SK-MEL-5 (cell line): ENCODE measurements at regions not wholly inside any gene's neighbourhood (a gene's known extent, or its start where the extent isn't known, plus 50 kb on each side); places are given as distances from the start of the nearest gene placed in this dataset.
A peak's percentile ranks its signal among the peaks of the same experiment; 100 is the strongest.

Experiments
- DNase-seq: peaks from one replicate; pipeline ENCODE4 v3.0.0-alpha.2; 2016; ENCODE audit warnings: low read depth, low spot score
- in situ Hi-C: cut with HindIII; loops from 2 replicates; pipeline ENCODE4 v1.10.0; 2016; ENCODE audit warnings: low sequenced_read_pairs, high pct_unique_total_duplicates, low pct_unique_long_range_greater_than_20kb

DNA sequence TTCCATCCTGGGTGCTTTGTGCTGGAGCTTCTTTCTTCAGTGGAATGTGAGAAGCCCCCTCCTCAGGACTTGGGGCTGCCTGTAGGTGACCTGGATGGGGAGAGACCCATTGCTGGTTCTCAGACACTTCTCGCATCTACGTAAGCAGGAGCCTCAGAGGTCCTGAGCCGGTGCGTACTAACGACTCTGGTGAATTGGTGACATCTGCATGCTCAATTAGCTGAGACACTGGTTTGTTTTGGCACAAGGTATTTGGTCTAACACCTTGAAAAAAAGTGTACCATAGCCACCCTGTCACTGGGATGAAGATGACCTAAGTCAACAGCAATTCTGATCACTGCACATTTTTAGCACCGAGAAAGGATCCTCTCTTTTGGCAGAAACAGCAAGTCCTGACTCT is 57.7 kb downstream of the LRRC30 start:
- in situ Hi-C loops: no loop called here

DNA sequence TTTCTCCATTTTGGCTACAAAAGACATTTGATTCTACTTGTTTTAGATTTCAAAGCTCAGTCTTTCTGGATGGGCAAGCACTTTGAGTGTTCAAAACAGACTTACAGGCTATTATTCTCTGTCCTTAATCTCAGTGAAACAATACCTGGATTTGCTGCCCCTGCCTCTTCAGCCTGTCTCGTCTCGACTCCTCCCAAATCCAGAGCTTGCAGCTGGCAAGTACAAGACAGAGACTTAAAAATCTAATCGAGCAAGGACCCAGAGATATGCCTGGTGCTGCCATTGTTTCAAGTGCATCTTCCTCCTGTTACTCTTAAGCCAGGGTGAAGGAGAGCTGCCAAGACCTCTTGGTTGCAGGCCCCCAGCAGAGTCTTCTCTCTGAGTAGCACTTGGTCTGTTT is 59.2 kb downstream of the LRRC30 start:
- in situ Hi-C loops: no loop called here

More for the DNA sequence above, 57.7 kb downstream of the LRRC30 start:
- DNase-seq: no peak

DNA sequence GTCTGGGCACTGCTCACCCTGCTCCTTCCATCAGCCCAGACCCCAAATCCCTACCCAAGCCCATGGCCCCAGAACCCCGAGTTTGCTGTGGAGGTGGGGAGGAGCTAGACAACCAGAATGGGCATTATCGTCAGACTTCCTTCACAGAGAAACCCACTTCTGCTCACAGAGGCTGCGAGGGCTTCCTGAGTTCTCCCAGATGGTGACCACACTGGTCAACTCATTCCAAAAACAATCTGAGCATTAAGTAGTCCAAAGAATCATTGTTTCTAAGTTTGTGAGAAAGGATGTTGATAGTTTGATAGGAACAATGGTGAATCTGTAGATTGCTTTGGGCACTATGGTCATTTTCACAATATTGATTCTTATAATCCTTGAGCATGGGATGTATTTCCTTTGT is 60.2 kb downstream of the LRRC30 start:
- in situ Hi-C loops: no loop called here
- DNase-seq: no peak

More for the DNA sequence above, 59.2 kb downstream of the LRRC30 start:
- DNase-seq: no peak

DNA sequence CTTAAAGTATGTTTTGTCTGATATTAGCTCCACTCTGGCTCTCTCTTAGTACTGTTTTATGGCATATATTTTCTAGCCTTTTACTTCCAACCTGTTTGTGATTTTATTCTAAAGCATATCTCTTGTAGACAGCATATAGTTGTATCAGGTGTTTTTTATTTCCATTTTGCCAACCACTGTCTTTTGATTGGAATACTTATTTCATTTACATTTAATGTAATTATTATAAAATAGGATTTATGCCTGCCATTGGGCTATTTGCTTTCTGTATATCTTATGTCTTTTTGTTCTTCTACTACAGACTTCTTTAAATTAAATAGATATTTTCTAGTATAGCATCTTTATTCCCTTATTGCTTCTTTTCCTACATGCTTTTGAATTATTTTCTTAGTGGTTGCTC is 67.3 kb downstream of the LRRC30 start:
- in situ Hi-C loops: no loop called here
- no peak for DNase-seq

DNA sequence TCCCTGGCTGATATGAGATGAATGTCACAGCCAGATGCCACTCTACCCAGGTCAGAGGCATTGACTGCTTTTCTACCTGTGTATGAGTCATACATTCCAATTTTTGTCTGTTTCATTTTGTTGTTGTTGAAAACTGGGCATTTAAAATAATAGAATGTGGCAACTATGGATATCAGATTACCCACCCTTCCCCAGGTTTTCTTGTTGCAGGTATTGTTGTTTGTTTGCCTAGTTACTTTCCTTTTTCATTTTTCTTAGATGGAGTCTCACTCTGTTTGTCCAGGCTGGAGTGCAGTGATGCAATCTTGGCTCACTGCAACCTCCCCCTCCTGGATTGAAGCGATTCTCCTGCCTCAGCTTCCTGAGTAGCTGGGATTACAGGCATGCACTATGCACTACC is 70.2 kb downstream of the LRRC30 start:
- DNase-seq: no peak
- in situ Hi-C loops: no loop called here

DNA sequence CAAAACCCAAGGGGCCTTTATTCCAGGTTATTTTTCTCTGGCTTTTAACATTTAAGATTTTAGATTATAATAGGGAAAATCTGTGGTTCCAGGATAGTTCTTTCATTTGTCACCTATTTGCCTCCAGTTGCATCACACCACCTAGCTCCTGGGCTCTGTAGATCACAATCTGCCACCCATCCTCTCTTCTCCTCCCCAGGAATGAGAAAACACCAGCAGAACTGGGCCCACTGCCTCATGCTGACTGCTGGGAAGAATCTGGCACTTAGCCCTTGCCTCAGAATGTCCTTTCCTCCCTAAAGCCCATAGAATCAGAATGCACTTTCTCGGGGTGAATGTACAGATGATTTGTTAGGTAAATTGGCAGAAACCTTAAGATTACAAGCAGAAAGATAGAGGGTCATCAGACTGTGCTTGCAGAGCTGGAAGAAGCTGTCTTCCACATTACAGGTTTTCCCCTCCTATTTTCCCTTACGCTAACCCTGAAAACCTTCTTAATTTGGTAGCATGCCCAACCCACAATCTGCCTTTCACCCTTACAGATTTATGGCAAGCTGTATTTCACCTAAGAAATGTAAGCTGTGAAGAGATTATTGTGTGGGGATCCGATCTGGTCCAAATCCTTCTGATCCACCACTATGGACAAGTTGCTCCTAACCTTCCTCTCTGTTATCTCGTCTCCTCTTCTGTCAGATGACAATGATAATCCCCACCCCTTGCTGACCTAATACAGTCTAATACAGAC is 72.6 kb downstream of the LRRC30 start:
- in situ Hi-C loops: no loop called here
- DNase-seq: no peak

DNA sequence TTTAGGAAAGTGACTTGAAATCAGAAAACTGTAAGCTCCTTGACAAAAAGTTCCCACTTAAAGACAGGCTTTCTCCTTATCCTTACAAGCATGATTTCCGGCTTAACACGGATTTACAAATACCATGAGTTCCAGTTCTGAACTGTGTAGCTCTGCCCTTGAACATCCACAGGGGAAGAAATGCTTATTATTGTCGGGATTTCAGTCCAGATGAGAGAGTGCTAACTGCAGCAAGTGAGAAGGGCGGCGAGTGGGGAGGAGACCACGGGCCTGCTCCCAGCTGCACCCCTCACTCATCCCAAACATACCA is 73.1 kb downstream of the LRRC30 start:
- DNase-seq: no peak

DNA sequence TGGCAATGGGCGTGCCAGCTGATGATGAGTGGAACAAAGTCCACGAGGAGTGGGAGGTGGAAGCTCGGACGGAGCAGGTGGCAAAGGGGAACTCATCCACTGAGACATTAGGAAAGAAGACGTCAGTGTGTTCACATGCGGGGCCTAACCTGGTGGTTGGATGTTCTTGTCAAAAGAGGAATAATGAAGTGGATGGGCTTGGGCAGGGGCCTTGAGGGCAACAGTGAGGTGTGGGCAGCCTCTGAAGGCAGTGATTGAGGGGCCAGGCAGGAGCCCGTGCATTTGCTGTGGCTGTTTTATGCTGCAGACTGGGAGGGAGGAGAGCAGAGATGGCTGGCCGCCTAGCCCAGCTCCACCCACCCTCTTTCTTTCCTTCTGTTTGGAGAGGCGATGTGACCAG is 74.5 kb downstream of the LRRC30 start:
- no peak for DNase-seq
- in situ Hi-C loops: no loop called here

More for the DNA sequence above, 73.1 kb downstream of the LRRC30 start:
- in situ Hi-C loops: no loop called here

DNA sequence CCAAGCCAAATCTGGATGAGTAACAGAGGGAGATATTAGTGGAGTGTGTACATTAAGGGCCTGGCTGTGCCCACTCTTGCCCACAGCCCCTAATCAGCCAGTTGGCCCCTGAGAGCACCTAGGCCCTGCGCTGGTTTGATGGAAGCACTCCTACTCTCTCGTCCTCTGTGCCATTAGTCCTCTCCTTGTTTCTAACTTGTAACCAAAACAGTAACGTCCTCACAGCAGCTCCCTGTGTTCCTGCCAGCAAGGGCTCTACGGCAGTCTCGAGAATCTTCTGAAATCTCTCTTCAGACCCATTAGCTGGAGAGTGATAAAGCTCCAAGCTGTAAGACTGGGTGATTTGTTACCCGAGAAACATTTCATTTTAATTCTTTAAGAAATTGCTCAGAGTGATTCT is 76.1 kb downstream of the LRRC30 start:
- in situ Hi-C loops: no loop called here
- no peak for DNase-seq

DNA sequence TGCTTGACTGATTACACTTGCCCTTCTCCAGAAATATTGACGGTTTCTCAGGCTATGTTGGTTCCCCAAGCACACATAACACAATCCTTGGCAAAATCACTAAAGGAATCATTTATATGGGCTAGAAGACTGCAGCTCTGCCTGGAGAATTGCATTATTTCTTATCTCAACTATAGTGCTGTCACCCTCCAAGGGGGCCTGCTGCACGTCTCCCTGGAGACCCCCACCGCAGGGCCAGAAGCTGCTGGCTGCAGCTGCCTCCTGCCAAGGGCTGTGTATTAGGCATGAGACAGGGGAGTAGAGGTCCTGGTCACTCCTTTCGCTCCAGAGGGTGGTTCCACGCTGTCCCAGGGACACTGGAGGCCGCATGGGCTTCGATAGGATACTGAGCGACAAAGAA is 76.6 kb downstream of the LRRC30 start:
- no peak for DNase-seq
- in situ Hi-C loops: no loop called here

DNA sequence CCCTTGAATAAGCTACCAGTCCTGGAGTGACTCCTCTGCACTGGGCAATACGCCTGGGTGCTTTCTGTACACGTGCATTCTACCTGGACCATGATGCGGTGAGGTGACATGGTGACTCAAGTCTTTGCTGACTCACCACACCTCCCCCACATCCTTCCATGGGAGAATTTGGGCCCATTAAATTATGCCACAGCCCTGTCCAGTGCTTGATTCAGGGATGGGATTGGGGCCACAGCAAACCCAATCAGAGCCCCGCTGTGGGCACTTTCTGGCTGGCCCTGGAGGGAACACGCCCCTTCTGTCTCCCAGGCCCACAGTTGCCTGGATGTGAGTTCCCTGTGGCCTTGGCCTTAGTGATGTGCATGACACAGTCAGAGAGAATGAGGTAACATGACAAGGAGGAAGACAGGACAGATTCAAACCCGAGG is 86.9 kb downstream of the LRRC30 start:
- in situ Hi-C loops: no loop called here
- DNase-seq: no peak

DNA sequence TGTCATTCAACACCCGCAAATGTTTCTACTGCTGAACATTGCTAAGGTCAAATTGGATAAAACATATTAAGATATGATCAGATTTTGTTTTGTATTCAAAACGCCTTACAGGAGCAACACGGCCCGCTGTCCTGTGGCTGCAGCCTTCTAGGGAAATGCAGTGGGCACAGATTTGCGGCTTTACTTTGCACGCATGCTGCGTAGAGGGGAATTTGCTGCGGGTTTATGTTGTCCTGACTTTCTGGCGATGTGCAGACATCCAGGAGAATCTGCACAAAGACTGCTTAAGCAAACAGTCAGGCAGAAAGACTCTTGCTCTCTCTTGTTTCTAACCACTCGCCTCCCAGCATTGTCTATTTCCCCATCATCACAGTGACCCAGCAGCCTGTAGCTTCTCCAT is 88.3 kb downstream of the LRRC30 start:
- in situ Hi-C loops: no loop called here
- DNase-seq: no peak

DNA sequence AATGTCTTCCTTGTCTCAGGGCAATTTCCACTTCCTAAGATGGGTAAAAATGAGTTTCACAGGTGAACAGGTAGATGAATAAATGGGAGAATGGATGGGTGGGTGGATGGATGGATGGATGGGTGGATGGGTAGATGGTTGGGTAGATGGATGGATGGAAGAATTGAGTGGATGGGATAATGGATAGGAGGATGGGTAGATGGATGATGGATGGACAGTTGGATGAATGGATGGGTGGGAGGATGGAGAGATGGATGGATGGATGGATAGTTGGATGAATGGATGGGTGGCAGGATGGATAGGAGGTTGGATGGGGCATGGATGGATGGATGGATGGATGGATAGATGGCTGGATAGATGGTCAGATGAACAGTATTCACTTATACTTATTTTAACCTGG is 90.9 kb downstream of the LRRC30 start:
- in situ Hi-C loops: no loop called here

DNA sequence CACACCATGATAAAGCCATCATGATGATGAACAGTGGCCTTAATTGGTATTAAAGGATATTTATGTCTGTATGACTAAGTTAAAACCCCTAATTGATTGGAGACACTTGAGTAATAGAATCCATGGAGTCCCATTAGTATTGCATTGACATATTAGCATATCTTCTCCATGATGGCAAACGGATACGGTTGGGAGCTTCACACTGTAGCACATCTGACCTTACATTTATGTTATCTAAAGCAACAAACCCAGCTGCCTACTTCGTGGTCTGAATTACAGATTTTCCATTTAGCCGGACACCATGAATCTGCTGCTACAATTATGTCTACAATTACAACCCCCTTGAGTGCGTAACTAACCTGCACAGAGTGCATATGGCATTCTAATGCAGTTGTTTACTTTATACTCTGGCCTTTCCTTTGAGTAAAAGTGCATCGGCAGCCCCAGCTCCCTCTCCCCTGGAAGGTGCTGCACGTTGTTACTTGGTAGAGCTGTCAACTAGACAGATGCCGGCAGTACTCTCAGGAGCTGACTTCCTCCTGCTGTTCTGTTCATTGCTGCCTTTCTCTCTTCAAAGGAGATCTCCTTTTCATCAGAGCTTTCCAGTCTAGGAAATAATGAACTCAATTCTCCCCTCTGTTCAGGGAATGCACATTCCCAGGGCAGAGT is 92.1 kb downstream of the LRRC30 start:
- in situ Hi-C loops: no loop called here

More for the DNA sequence above, 90.9 kb downstream of the LRRC30 start:
- DNase-seq: no peak

DNA sequence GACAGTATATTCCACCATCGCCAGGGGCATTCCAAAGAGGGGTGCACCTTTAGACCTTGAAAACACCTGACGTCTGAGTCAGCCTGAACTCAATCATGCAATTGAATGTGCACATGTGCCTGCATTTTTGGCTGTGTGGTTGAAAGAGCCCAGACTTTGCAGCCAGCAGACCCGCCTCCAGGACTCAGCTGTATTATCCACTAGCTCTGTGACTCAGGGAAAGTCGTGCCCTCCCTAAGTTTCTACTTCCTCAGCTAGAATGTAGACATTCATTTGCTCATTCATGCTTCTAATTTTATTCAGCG is 94.2 kb downstream of the LRRC30 start:
- DNase-seq: no peak

More for the DNA sequence above, 92.1 kb downstream of the LRRC30 start:
- DNase-seq: no peak

DNA sequence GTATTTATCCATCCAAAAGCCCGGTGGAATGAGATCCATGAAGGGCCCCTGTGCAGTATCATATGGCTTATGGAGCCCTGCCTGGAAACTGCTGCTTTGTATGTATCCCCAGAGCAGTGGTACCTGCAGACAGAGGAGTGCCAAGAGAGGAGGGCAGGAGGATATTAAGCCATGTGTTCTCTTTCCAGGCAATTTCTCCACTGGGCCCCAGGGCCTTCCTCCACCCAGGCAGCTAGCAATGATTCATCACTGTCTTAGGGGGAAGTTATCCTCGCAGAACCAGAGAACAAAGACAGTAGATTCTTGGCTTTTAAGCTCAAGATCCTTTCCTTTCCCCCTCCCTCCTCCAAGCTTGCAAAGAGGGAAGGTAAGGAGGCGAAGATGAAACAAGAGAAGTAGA is 98.1 kb downstream of the LRRC30 start:
- DNase-seq: peak; percentile 25
- in situ Hi-C loops: no loop called here

More for the DNA sequence above, 94.2 kb downstream of the LRRC30 start:
- in situ Hi-C loops: no loop called here

DNA sequence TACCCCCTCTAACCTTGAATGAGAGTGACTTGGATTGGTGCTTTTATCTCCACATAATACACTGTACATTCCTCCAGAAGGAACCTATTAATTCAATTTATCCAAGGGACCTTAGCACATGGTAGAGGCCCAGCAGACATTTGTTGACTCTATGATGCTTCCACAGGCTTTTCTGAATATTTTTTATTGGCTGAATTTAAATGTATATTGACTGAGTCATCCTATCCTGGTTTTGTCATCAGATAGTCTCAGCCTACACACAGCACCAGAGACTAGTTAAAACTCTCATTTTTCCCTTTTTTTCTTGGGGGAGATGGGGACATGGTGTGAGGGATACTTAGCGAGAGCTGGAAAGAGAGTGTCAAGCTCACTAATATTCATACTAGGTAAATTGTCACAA is 101.6 kb downstream of the LRRC30 start:
- no peak for DNase-seq

DNA sequence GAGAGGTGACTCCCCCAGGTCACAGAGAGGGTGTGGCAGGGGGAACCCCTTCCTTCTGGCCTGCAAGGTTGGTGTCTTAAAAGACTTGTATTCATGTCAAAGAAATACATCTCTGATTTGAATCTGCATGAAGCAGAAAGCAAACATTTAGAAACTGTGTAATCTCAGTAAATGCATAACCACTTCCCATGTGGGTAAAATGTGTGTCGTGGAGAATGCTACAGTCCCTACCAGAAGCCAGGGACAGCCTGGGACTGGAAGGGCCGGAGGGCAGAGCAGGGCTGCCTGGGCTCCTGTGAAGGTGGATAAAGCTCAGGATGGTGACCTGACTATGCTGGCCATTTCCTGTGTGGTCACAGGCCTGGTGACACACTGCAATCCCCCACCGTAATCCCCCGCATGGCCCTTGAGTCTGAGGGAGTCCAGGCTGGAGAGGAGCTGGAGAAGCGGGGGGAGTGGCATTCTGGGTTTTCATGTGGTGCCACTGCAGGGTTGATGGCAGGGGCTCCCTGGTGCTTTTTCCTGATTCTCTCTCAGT is 102.2 kb downstream of the LRRC30 start:
- in situ Hi-C loops: no loop called here
- DNase-seq: no peak

More for the DNA sequence above, 101.6 kb downstream of the LRRC30 start:
- in situ Hi-C loops: no loop called here

DNA sequence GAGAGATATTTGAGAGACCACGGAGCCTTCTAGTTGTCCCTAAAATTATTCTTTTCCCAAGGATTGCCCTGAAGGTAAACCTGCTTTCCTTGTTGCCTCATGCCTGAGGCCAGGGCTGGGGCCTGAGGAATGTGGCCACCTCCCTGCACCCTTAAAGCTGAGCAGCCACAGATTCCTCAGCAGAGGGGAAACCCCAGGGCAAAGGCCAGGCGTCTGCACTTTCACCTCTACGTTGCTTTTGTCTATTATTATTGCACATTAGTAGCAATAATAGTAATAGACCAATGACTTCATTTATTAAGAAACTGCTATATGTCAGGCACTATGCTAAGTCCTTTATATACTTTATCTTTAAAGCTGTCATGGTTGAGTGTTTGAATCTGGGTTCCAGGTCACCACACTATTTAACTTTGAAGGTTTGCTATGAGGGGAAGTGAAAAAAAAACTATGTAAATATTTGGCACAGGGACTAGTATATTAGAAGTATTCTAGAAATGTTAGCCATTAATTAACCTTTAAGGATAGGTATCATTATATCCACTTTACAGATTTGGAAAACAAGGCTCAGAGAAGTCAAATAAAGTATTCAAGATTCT is 104.2 kb downstream of the LRRC30 start:
- in situ Hi-C loops: no loop called here
- no peak for DNase-seq
